DND-41 (cell line): ENCODE measurements at regions not wholly inside any gene's neighbourhood (a gene's known extent, or its start where the extent isn't known, plus 50 kb on each side); places are given as distances from the start of the nearest gene placed in this dataset.
A peak's percentile ranks its signal among the peaks of the same experiment; 100 is the strongest.

ENCODE experiments used
- ATAC-seq: fragments of 200-7000 bp; cut with Tn5 transposase; 3 replicates; pipeline ENCODE4 v1.9.1; 2021; ENCODE audit warnings: low read depth; ENCODE audit not compliant: insufficient read depth
- DNase-seq: peaks from one replicate; pipeline ENCODE4 v3.0.0-alpha.2; 2020
- H2AFZ ChIP-seq: 2 replicates; pipeline ENCODE4 v1.6.0; 2012; ENCODE audit warnings: low read depth, low read length
- H3K27ac ChIP-seq: 2 replicates; pipeline ENCODE4 v1.5.1; 2012; ENCODE audit warnings: low read length, inconsistent platforms
- H3K27me3 ChIP-seq: fragments of 200-600 bp; sonication (generic); 2 replicates; pipeline ENCODE4 v1.6.0; 2012; ENCODE audit warnings: low read length, mild to moderate bottlenecking, inconsistent platforms; ENCODE audit not compliant: insufficient read depth, poor library complexity
- H3K36me3 ChIP-seq: 2 replicates; pipeline ENCODE4 v1.5.1; 2012; ENCODE audit warnings: low read length, inconsistent platforms; ENCODE audit not compliant: insufficient read depth
- H3K4me1 ChIP-seq: 2 replicates; pipeline ENCODE4 v1.5.1; 2012; ENCODE audit warnings: mild to moderate bottlenecking, low read length; ENCODE audit not compliant: insufficient read depth
- H3K4me2 ChIP-seq: 2 replicates; pipeline ENCODE4 v1.6.0; 2012; ENCODE audit warnings: mild to moderate bottlenecking, moderate library complexity, low read length, inconsistent platforms; ENCODE audit not compliant: insufficient read depth
- H3K4me3 ChIP-seq, 2 experiments: fragments of 200-600 bp in 1 of 2; shearing (Covaris generic) in 1 of 2; 2 replicates each; pipeline ENCODE4 v1.5.1; 2012 to 2016; ENCODE audit warnings: inconsistent platforms in 2 of 2, low read length in 2 of 2, mild to moderate bottlenecking in 2 of 2, low read depth in 1 of 2, moderate library complexity in 1 of 2
- H3K79me2 ChIP-seq: 2 replicates; pipeline ENCODE4 v1.6.0; 2012; ENCODE audit warnings: low read length, inconsistent platforms; ENCODE audit not compliant: insufficient read depth
- H3K9ac ChIP-seq: 2 replicates; pipeline ENCODE4 v1.6.0; 2012; ENCODE audit warnings: low read depth, mild to moderate bottlenecking, inconsistent platforms, low read length, moderate library complexity
- H3K9me3 ChIP-seq: 2 replicates; pipeline ENCODE4 v1.5.1; 2012; ENCODE audit warnings: low read length, moderate library complexity, mild to moderate bottlenecking, inconsistent platforms; ENCODE audit not compliant: insufficient read depth, severe bottlenecking
- H4K20me1 ChIP-seq: 2 replicates; pipeline ENCODE4 v1.6.0; 2012; ENCODE audit warnings: low read length; ENCODE audit not compliant: insufficient read depth
- EZH2 ChIP-seq: IDR thresholded peaks from 3 replicates; pipeline ENCODE4 v1.6.1; 2012; ENCODE audit warnings: borderline replicate concordance, low read depth, mild to moderate bottlenecking, moderate library complexity, low read length, inconsistent platforms; ENCODE audit not compliant: severe bottlenecking
- TF ChIP-seq, protein P1 (sequence below): IDR thresholded peaks from 2 replicates; pipeline ENCODE4 v1.5.1; 2012; ENCODE audit warnings: borderline replicate concordance, low read length, moderate library complexity, mild to moderate bottlenecking; ENCODE audit not compliant: poor library complexity, severe bottlenecking; ENCODE audit errors: extremely low read depth

DNA sequence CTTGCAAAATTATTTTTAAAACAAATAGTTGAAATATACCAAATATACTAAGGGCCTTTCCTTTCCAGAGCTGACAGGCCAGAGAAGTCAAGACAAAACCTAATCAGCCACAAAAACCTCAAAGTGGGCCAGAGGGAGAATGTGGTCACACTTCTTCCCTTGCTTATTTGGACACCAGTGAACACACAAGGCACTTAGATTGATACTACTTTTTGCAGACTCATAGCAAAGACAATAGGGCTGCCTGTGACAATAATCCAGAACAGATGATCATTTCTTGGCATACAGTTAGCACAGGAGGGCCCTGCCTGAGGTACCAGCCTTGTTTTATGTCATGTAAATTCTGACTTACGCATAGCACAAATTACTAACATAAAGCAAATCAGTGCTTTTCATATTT, 215.7 kb upstream of the NEIL3 start:
- H3K27ac ChIP-seq: no peak overlapping the region
- H3K4me1 ChIP-seq: no peaks in the 10 kb centered on the region
- no peak overlapping the region for H3K4me3 ChIP-seq
- DNase-seq (no peak), ATAC-seq (peak; percentile 16; the same call in 1 of the 3 replicates)
- TF ChIP-seq, protein P1, sequence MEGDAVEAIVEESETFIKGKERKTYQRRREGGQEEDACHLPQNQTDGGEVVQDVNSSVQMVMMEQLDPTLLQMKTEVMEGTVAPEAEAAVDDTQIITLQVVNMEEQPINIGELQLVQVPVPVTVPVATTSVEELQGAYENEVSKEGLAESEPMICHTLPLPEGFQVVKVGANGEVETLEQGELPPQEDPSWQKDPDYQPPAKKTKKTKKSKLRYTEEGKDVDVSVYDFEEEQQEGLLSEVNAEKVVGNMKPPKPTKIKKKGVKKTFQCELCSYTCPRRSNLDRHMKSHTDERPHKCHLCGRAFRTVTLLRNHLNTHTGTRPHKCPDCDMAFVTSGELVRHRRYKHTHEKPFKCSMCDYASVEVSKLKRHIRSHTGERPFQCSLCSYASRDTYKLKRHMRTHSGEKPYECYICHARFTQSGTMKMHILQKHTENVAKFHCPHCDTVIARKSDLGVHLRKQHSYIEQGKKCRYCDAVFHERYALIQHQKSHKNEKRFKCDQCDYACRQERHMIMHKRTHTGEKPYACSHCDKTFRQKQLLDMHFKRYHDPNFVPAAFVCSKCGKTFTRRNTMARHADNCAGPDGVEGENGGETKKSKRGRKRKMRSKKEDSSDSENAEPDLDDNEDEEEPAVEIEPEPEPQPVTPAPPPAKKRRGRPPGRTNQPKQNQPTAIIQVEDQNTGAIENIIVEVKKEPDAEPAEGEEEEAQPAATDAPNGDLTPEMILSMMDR: no peak
- no peak for TF ChIP-seq EZH2
- H4K20me1 ChIP-seq: no peaks in the 10 kb centered on the region; the same call in 1 of the 2 replicates
- no peak overlapping the region for H3K4me2 ChIP-seq
- no peaks in the 10 kb centered on the region for H3K9me3 ChIP-seq
- H3K36me3 ChIP-seq: peaks cover 14% of the 10 kb centered on the region; the same call in 1 of the 2 replicates
- H3K9ac ChIP-seq: no peak overlapping the region
- H2AFZ ChIP-seq: no peak overlapping the region
- H3K27me3 ChIP-seq: no peaks in the 10 kb centered on the region
- peaks cover 65% of the 10 kb centered on the region for H3K79me2 ChIP-seq

- peaks cover 24% of the 10 kb centered on the region for H3K36me3 ChIP-seq
- H4K20me1 ChIP-seq: peaks cover 10% of the 10 kb centered on the region; the same call in 1 of the 2 replicates
- H3K4me1 ChIP-seq: no peaks in the 10 kb centered on the region
- H3K27ac ChIP-seq: no peak overlapping the region
- no peaks in the 10 kb centered on the region for H3K9me3 ChIP-seq
- H2AFZ ChIP-seq: no peak overlapping the region
- H3K27me3 ChIP-seq: no peaks in the 10 kb centered on the region
- peaks cover 69% of the 10 kb centered on the region for H3K79me2 ChIP-seq
- no peak for DNase-seq
- no peak overlapping the region for H3K4me3 ChIP-seq
- H3K9ac ChIP-seq: no peak overlapping the region
- no peak for ATAC-seq
- TF ChIP-seq EZH2: no peak
- no peak overlapping the region for H3K4me2 ChIP-seq
Measured at GRCh38 chr4:177097291-177097690, 212.4 kb upstream of the NEIL3 start.

GRCh38 chr4:177099211-177099610, 210.5 kb upstream of the NEIL3 start:
- Histone ChIP-seq H3K36me3 (peaks cover 30% of the 10 kb centered on the region), H3K27me3 (no peaks in the 10 kb centered on the region), H4K20me1 (peaks cover 12% of the 10 kb centered on the region; the same call in 1 of the 2 replicates), H3K27ac (no peak overlapping the region), H3K4me2 (no peak overlapping the region), H3K9me3 (no peaks in the 10 kb centered on the region), H3K4me1 (no peaks in the 10 kb centered on the region), H3K79me2 (peaks cover 75% of the 10 kb centered on the region), H2AFZ (no peak overlapping the region), H3K9ac (no peak overlapping the region), H3K4me3 (no peak overlapping the region)
- TF ChIP-seq, protein P1: no peak
- TF ChIP-seq EZH2: no peak
- ATAC-seq: no peak
- DNase-seq: no peak

- Histone ChIP-seq H2AFZ (no peak overlapping the region), H3K36me3 (peaks cover 38% of the 10 kb centered on the region), H3K27me3 (no peaks in the 10 kb centered on the region), H4K20me1 (peaks cover 12% of the 10 kb centered on the region; the same call in 1 of the 2 replicates), H3K4me2 (no peak overlapping the region), H3K27ac (no peak overlapping the region), H3K9ac (no peak overlapping the region), H3K9me3 (no peaks in the 10 kb centered on the region), H3K4me3 (no peak overlapping the region), H3K79me2 (peaks cover 76% of the 10 kb centered on the region), H3K4me1 (no peaks in the 10 kb centered on the region)
- DNase-seq: no peak
- peak; percentile 44; the same call in 2 of the 3 replicates for ATAC-seq
- TF ChIP-seq EZH2: no peak
- TF ChIP-seq, protein P1: no peak
Measured at GRCh38 chr4:177100307-177100706, 209.4 kb upstream of the NEIL3 start.
